ENCODE measurements at regions not wholly inside any gene's neighbourhood (a gene's known extent, or its start where the extent isn't known, plus 50 kb on each side); places are given as distances from the start of the nearest gene placed in this dataset.
A peak's percentile ranks its signal among the peaks of the same experiment; 100 is the strongest.
"Not testable (repeated sequence)": the region's sequence is repeated elsewhere in the genome, so short reads cannot be mapped to it uniquely, and the experiment has no call there.

GRCh38 chr4:147104768-147105167 lies 159.1 kb upstream of the TTC29 start:
- no peaks in the 10 kb centered on the region for H3K9me3 ChIP-seq
- no peak for TF ChIP-seq POLR2A (IDR thresholded peaks at IDR 0.05)
- no peak for TF ChIP-seq CTCF (IDR thresholded peaks at IDR 0.05)
- no peak overlapping the region for H3K27ac ChIP-seq
- no peak overlapping the region for H3K4me3 ChIP-seq
- 54 to 76% (median 57%) methylated on average over 2 of the region's 2 CpGs for WGBS, 4 donors
- H3K4me1 ChIP-seq = peaks cover 0 to 23% (median 10%) of the 10 kb centered on the region in 12 donors
- no peak for DNase-seq
- H3K36me3 ChIP-seq = no peaks in the 10 kb centered on the region
- H3K27me3 ChIP-seq = no peaks in the 10 kb centered on the region
- ATAC-seq = peak in 1 of 4 donors; percentile 32
- intact Hi-C loops (cut with DNase I) = loop anchor here in 2 of 10 donors (10.0 kb wide), 2 partner anchors 760 to 1010 kb away; no protein-coding TSS in a partner anchor

- no peak overlapping the region for H3K4me3 ChIP-seq
- H3K9me3 ChIP-seq = peaks cover 0 to 3% (median 0%) of the 10 kb centered on the region in 12 donors
- no peaks in the 10 kb centered on the region for H3K27me3 ChIP-seq
- WGBS, 4 donors = 80 to 92% (median 90%) methylated on average over 2 of the region's 2 CpGs
- no peak overlapping the region for H3K27ac ChIP-seq
- ATAC-seq (no peak), DNase-seq (no peak)
- peaks cover 0 to 14% (median 6%) of the 10 kb centered on the region in 12 donors for H3K4me1 ChIP-seq
- TF ChIP-seq CTCF (IDR thresholded peaks at IDR 0.05) (no peak), POLR2A (IDR thresholded peaks at IDR 0.05) (no peak)
- intact Hi-C loops (cut with DNase I) = loop anchor here in 3 of 10 donors (2.0 to 10.0 kb wide), 3 partner anchors 482 to 1014 kb away; no protein-coding TSS in a partner anchor
- no peaks in the 10 kb centered on the region for H3K36me3 ChIP-seq
Observed at GRCh38 chr4:147108409-147108808, 162.7 kb upstream of the TTC29 start.

- Histone ChIP-seq H3K36me3 (no peaks in the 10 kb centered on the region), H3K27me3 (no peaks in the 10 kb centered on the region), H3K4me1 (peaks cover 0 to 2% (median 0%) of the 10 kb centered on the region in 12 donors), H3K27ac (no peak overlapping the region), H3K9me3 (peaks cover 0 to 8% (median 0%) of the 10 kb centered on the region in 12 donors), H3K4me3 (no peak overlapping the region)
- DNase-seq = no peak
- ATAC-seq = no peak
- 85 to 92% (median 86%) methylated on average over 1 of the region's 1 CpG for WGBS, 4 donors
- no peak for TF ChIP-seq CTCF (IDR thresholded peaks at IDR 0.05)
- TF ChIP-seq POLR2A (IDR thresholded peaks at IDR 0.05) = no peak
- intact Hi-C loops (cut with DNase I) = loop anchor here in 9 of 10 donors (2.0 to 10.0 kb wide), 5 partner anchors 481 to 1015 kb away; no protein-coding TSS in a partner anchor
Observed at GRCh38 chr4:147109800-147110199, 164.1 kb upstream of the TTC29 start.

GRCh38 chr4:147110473-147111367 lies 165.1 kb upstream of the TTC29 start:
- ATAC-seq (no peak), DNase-seq (no peak)
- H3K4me1 ChIP-seq = no peaks in the 10 kb centered on the region
- H3K9me3 ChIP-seq = peaks cover 0 to 14% (median 0%) of the 10 kb centered on the region in 12 donors
- no peak overlapping the region for H3K27ac ChIP-seq
- 76 to 81% (median 80%) methylated on average over 7 of the region's 7 CpGs for WGBS, 4 donors
- H3K4me3 ChIP-seq = no peak overlapping the region
- H3K27me3 ChIP-seq = no peaks in the 10 kb centered on the region
- intact Hi-C loops (cut with DNase I) = loop anchor here in 8 of 10 donors (2.0 to 10.0 kb wide), 3 partner anchors 480 to 754 kb away; no protein-coding TSS in a partner anchor
- H3K36me3 ChIP-seq = no peaks in the 10 kb centered on the region
- TF ChIP-seq POLR2A (IDR thresholded peaks at IDR 0.05) (no peak), CTCF (IDR thresholded peaks at IDR 0.05) (peak in 8 of 12 donors; percentile 14 to 49 (median 42))

- not testable (repeated sequence) for H3K27ac ChIP-seq, H3K36me3 ChIP-seq, ATAC-seq, H3K4me1 ChIP-seq, H3K4me3 ChIP-seq, H3K27me3 ChIP-seq, DNase-seq
- H3K9me3 ChIP-seq = peaks cover 0 to 20% (median 0%) of the 10 kb centered on the region in 12 donors
- WGBS, 4 donors = 76 to 84% (median 79%) methylated on average over 5 to 6 of the region's 6 CpGs
- intact Hi-C loops (cut with DNase I) = loop anchor here in 4 of 10 donors (5.0 to 10.0 kb wide), 2 partner anchors 480 to 753 kb away; no protein-coding TSS in a partner anchor
Observed at GRCh38 chr4:147112196-147112595, 166.5 kb upstream of the TTC29 start.
